GM12878 (cell line): ENCODE measurements at regions not wholly inside any gene's neighbourhood (a gene's known extent, or its start where the extent isn't known, plus 50 kb on each side); places are given as distances from the start of the nearest gene placed in this dataset.

ENCODE experiments used
- ATAC-seq: fragments of 200-7000 bp; cut with Tn5 transposase; 3 replicates; pipeline ENCODE4 v1.9.1; 2020; ENCODE audit warnings: mild to moderate bottlenecking, moderate library complexity
- BruUV-seq: library from RNA; stranded (reverse); fragments of 400-500 nt; replicated peaks from 2 replicates; lab custom pipeline; 2021; lab: Mats Ljungman, UMichigan
- CTCF ChIA-PET: fragments of 300-600 bp; sonication (Branson Sonifier 250); formaldehyde crosslinking; extraction: SDS; loops from one replicate; lab custom pipeline; 2021; ENCODE audit warnings: inconsistent platforms; lab: Yijun Ruan, JAX
- POLR2A ChIA-PET: fragments of 350-600 bp; formaldehyde crosslinking; extraction: SDS; loops from one replicate; lab custom pipeline; 2021; ENCODE audit warnings: inconsistent platforms; lab: Charles Lee
- RAD21 ChIA-PET: fragments of 300-600 bp; sonication (Branson Sonifier 250); formaldehyde crosslinking; loops from one replicate; lab custom pipeline; 2023; ENCODE audit warnings: antibody characterized with exemption; ENCODE audit not compliant: unreplicated experiment; lab: Charles Lee
- SMC1A ChIA-PET: fragments of 300-600 bp; sonication (Branson Sonifier 250); formaldehyde crosslinking; loops from one replicate; lab custom pipeline; 2023; ENCODE audit not compliant: unreplicated experiment, uncharacterized antibody; lab: Charles Lee
- DNase-seq: peaks from one replicate; pipeline ENCODE4 v3.0.0-alpha.2; 2011; ENCODE audit warnings: low read depth, low spot score
- FAIRE-seq: peaks from 3 replicates; lab custom pipeline; 2011; peaks lifted over from hg19 to GRCh38; lab: Jason Lieb, UNC
- H2AFZ ChIP-seq: 2 replicates; pipeline ENCODE4 v1.6.0; 2011; ENCODE audit warnings: low read depth, low read length, control low read depth; ENCODE audit not compliant: control insufficient read depth
- H3K27ac ChIP-seq: 2 replicates; pipeline ENCODE4 v1.5.1; 2011; ENCODE audit warnings: control low read depth; ENCODE audit not compliant: control insufficient read depth, insufficient read depth
- H3K27me3 ChIP-seq, 2 experiments: replicated peaks in 1 of 2; 2 replicates each; pipeline versions ENCODE4 v1.6.0 to v1.6.1; 2011; ENCODE audit warnings: low read length in 1 of 2; ENCODE audit not compliant: control insufficient read depth in 2 of 2, insufficient read depth in 2 of 2
- H3K36me3 ChIP-seq, 2 experiments: 2 replicates each; pipeline ENCODE4 v1.5.1; 2011; ENCODE audit warnings: low read length in 1 of 2; ENCODE audit not compliant: control insufficient read depth in 2 of 2, insufficient read depth in 2 of 2
- H3K4me1 ChIP-seq: 2 replicates; pipeline ENCODE4 v1.6.1; 2011; ENCODE audit warnings: mild to moderate bottlenecking, low read length, moderate library complexity, mixed read lengths; ENCODE audit not compliant: control insufficient read depth, insufficient read depth
- H3K4me2 ChIP-seq: 2 replicates; pipeline ENCODE4 v1.6.0; 2011; ENCODE audit warnings: control low read depth; ENCODE audit not compliant: control insufficient read depth, insufficient read depth
- H3K4me3 ChIP-seq: fragments of 200-600 bp; sonication (generic); 2 replicates; pipeline ENCODE4 v1.5.1; 2016
- H3K79me2 ChIP-seq: 2 replicates; pipeline ENCODE4 v1.6.0; 2011; ENCODE audit warnings: low read length; ENCODE audit not compliant: control insufficient read depth, insufficient read depth
- H3K9ac ChIP-seq: 2 replicates; pipeline ENCODE4 v1.8.0; 2011; ENCODE audit warnings: low read length, control low read depth, mixed read lengths; ENCODE audit not compliant: control insufficient read depth, insufficient read depth
- H3K9me3 ChIP-seq: replicated peaks from 3 replicates; pipeline ENCODE4 v1.5.1; 2011; ENCODE audit warnings: mild to moderate bottlenecking, low read length; ENCODE audit not compliant: control insufficient read depth, insufficient read depth
- H4K20me1 ChIP-seq: 2 replicates; pipeline ENCODE4 v1.6.0; 2011; ENCODE audit not compliant: control insufficient read depth, insufficient read depth
- CBFB ChIP-seq: IDR thresholded peaks from 2 replicates; pipeline ENCODE4 v1.6.1; 2016; ENCODE audit warnings: antibody characterized with exemption, low read depth
- DPF2 ChIP-seq: fragments of 450-650 bp; IDR thresholded peaks from 2 replicates; pipeline ENCODE4 v1.6.1; 2017; ENCODE audit warnings: mild to moderate bottlenecking
- EGR1 ChIP-seq, 2 experiments: IDR thresholded peaks; 1 replicate in 1 of 2; 2 replicates in 1 of 2; pipeline ENCODE4 v1.6.1; 2011 to 2012; ENCODE audit warnings: low read depth in 2 of 2, low read length in 2 of 2, borderline replicate concordance in 1 of 2, mild to moderate bottlenecking in 1 of 2, moderate library complexity in 1 of 2
- EP300 ChIP-seq, 2 experiments: fragments of 150-350 bp in 1 of 2; IDR thresholded peaks; 2 replicates each; pipeline ENCODE4 v1.6.1; 2011 to 2012; ENCODE audit warnings: low read depth in 2 of 2, low read length in 2 of 2, borderline replicate concordance in 1 of 2, improper control_type of control experiment in 1 of 2, inconsistent platforms in 1 of 2; ENCODE audit not compliant: control insufficient read depth in 1 of 2
- FOXM1 ChIP-seq: IDR thresholded peaks from 2 replicates; pipeline ENCODE4 v1.6.1; 2012; ENCODE audit warnings: low read depth, mild to moderate bottlenecking, inconsistent platforms, low read length, moderate library complexity
- MXI1 ChIP-seq: fragments of 150-350 bp; IDR thresholded peaks from 2 replicates; pipeline ENCODE4 v1.6.1; 2011; ENCODE audit warnings: low read depth, mild to moderate bottlenecking, inconsistent platforms, low read length, improper control_type of control experiment
- WGBS: methylation state at CpG from one replicate; pipeline ENCODE4 v1.1.6; 2016; ENCODE audit warnings: low lambda C conversion rate; ENCODE audit not compliant: insufficient replicate concordance, insufficient coverage; ENCODE audit errors: missing lambda C conversion rate; 5-methylcytosine and 5-hydroxymethylcytosine counted together
- in situ Hi-C: fragments of 300-500 bp; cut with MboI; formaldehyde crosslinking; loops from 9 replicates; pipeline ENCODE4 v1.14.3; 2018; ENCODE audit warnings: mixed read lengths
- intact Hi-C: fragments of 100-400 bp; cut with micrococcal nuclease; formaldehyde crosslinking; loops from one replicate; pipeline ENCODE4 v1.14.2; 2022; ENCODE audit not compliant: unreplicated experiment
- TF ChIP-seq, protein P1 (sequence below): fragments of 150-350 bp; IDR thresholded peaks from 2 replicates; pipeline ENCODE4 v1.6.1; 2014; ENCODE audit warnings: mild to moderate bottlenecking, low read depth, low read length
- TF ChIP-seq, protein P2 (sequence below): fragments of 450-650 bp; formaldehyde crosslinking; IDR thresholded peaks from 2 replicates; pipeline ENCODE4 v1.4.0; 2020; ENCODE audit warnings: mild to moderate bottlenecking, moderate library complexity

- SMC1A ChIA-PET = no interaction called here
- in situ Hi-C loops (no loop called here), intact Hi-C loops (no loop called here)
- no peak overlapping the region for H3K9ac ChIP-seq
- no peaks in the 10 kb centered on the region for H3K79me2 ChIP-seq
- CTCF ChIA-PET = no interaction called here
- POLR2A ChIA-PET = no interaction called here
- BruUV-seq = no TSS peak
- TF ChIP-seq MXI1 = no peak
- TF ChIP-seq, protein P1, sequence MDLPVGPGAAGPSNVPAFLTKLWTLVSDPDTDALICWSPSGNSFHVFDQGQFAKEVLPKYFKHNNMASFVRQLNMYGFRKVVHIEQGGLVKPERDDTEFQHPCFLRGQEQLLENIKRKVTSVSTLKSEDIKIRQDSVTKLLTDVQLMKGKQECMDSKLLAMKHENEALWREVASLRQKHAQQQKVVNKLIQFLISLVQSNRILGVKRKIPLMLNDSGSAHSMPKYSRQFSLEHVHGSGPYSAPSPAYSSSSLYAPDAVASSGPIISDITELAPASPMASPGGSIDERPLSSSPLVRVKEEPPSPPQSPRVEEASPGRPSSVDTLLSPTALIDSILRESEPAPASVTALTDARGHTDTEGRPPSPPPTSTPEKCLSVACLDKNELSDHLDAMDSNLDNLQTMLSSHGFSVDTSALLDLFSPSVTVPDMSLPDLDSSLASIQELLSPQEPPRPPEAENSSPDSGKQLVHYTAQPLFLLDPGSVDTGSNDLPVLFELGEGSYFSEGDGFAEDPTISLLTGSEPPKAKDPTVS = no peak
- TF ChIP-seq CBFB = no peak
- TF ChIP-seq EGR1 (IDR thresholded peaks at IDR 0.05; ENCODE audit: borderline replicate concordance in 1 of 2, low read depth in 2 of 2, low read length in 2 of 2) = no peak
- TF ChIP-seq, protein P2, sequence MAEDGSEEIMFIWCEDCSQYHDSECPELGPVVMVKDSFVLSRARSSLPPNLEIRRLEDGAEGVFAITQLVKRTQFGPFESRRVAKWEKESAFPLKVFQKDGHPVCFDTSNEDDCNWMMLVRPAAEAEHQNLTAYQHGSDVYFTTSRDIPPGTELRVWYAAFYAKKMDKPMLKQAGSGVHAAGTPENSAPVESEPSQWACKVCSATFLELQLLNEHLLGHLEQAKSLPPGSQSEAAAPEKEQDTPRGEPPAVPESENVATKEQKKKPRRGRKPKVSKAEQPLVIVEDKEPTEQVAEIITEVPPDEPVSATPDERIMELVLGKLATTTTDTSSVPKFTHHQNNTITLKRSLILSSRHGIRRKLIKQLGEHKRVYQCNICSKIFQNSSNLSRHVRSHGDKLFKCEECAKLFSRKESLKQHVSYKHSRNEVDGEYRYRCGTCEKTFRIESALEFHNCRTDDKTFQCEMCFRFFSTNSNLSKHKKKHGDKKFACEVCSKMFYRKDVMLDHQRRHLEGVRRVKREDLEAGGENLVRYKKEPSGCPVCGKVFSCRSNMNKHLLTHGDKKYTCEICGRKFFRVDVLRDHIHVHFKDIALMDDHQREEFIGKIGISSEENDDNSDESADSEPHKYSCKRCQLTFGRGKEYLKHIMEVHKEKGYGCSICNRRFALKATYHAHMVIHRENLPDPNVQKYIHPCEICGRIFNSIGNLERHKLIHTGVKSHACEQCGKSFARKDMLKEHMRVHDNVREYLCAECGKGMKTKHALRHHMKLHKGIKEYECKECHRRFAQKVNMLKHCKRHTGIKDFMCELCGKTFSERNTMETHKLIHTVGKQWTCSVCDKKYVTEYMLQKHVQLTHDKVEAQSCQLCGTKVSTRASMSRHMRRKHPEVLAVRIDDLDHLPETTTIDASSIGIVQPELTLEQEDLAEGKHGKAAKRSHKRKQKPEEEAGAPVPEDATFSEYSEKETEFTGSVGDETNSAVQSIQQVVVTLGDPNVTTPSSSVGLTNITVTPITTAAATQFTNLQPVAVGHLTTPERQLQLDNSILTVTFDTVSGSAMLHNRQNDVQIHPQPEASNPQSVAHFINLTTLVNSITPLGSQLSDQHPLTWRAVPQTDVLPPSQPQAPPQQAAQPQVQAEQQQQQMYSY = no peak
- TF ChIP-seq FOXM1 = no peak
- TF ChIP-seq EP300 (IDR thresholded peaks at IDR 0.05; ENCODE audit: borderline replicate concordance in 1 of 2, control insufficient read depth in 1 of 2, low read depth in 2 of 2, low read length in 2 of 2) = no peak
- TF ChIP-seq DPF2 = no peak
- no peak for FAIRE-seq
- no peaks in the 10 kb centered on the region for H4K20me1 ChIP-seq
- H3K27ac ChIP-seq = no peak overlapping the region
- H3K27me3 ChIP-seq = no peaks in the 10 kb centered on the region
- RAD21 ChIA-PET = no interaction called here
- no peaks in the 10 kb centered on the region for H3K36me3 ChIP-seq
- DNase-seq = no peak
- 52% methylated on average over 2 of the region's 2 CpGs for WGBS
- no peak overlapping the region for H3K4me3 ChIP-seq
- H2AFZ ChIP-seq = no peak overlapping the region
- H3K9me3 ChIP-seq = no peaks in the 10 kb centered on the region
- H3K4me2 ChIP-seq = no peak overlapping the region
- no peak for ATAC-seq
- no peaks in the 10 kb centered on the region for H3K4me1 ChIP-seq
Measured at GRCh38 chr2:186099826-186100225, 361.2 kb downstream of the FSIP2 start.
